Suppressor macrophage treated with lipopolysaccharide for 1 hour (primary cell): ENCODE measurements at regions not wholly inside any gene's neighbourhood (a gene's known extent, or its start where the extent isn't known, plus 50 kb on each side); places are given as distances from the start of the nearest gene placed in this dataset.
A peak's percentile ranks its signal among the peaks of the same experiment; 100 is the strongest.
"Not testable (repeated sequence)": the region's sequence is repeated elsewhere in the genome, so short reads cannot be mapped to it uniquely, and the experiment has no call there.

Experiments
- DNase-seq, 3 donors: peaks; one replicate each; pipeline ENCODE4 v3.0.0-alpha.2; 2020 to 2022

DNA sequence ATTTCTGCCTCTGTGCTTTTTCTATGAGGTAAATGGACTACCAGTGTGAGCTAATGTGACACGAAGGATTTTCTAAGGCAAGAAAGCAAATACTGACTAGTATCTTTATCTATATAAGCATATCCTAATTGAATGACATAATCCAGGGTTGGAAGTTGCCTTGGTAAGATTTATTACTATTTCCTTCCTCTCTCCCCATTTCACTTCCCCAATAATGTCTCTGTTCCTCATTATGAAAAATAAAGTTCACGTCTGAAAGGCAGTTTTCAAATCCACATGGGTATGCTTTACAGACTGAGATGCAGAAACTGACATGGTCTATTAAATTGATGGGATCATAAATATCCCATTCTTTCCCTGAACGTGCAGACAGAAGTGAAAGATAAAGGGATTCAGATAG, 86.0 kb downstream of the DTWD1 start:
- DNase-seq, result peak; percentile 53 to 83 (median 83)

DNA sequence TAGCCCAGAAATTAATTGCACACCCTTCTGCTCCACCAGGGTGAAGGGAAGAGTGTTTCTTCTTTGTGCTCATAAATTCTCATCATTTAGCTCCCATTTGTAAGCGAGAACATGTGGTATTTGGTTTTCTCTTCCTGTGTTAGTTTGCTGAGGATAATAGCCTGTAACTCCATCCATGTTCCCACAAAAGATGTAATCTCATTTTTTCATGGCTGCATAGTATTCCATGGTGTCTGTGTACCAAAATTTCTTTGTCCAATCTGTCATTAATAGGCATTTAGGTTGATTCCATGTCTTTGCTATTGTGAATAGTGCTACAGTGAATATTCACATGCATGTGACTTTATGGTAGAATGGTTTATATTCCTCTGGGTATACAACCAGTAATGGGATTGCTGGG, 86.8 kb downstream of the DTWD1 start:
- DNase-seq, result no peak

DNA sequence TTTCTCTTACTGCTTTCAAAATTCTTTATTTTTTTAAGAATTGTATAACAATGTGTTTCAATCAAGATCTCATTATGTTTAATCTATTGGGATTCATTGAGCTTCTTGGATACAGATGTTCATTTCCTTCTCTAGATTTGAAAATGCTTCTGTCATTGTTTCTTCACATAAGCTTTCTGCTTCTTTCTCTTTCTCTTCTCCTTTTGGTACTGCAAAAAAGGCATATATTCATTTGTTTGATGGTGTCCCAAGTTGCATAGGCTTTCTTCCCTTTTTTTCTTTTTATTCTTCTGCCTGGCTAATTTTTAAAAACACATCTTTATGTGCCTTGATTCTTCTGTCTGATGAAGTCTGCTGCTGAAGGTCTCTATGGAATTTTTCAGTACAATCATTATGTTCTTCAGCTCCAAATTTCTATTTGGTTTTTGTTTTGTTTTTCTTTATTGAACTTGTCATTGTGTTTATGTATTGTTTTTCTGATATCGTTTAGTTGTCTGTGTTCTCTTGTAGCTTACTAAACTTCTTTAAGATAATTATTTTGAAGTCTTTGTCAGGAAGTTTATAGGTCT, 88.9 kb downstream of the DTWD1 start:
- DNase-seq, result no peak

DNA sequence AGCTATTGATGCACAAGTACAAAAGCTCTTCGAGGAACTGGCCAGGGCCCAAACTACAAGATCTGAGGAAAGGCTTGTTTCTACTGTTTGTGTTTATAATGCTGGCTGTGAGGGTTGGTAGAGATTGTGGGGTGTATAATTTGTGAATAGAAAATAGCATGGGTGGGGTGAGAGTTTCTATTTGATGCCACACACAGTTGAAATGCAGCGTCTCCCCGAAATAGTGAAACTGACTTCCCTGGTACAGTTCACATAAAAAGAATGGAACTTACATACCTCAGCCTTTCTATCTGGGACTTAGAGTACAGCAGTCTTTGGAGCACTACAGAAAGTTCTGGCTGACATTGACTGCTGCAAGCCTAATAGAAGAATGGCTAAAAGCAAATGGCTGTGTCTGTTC, 91.3 kb downstream of the DTWD1 start:
- DNase-seq, result no peak

DNA sequence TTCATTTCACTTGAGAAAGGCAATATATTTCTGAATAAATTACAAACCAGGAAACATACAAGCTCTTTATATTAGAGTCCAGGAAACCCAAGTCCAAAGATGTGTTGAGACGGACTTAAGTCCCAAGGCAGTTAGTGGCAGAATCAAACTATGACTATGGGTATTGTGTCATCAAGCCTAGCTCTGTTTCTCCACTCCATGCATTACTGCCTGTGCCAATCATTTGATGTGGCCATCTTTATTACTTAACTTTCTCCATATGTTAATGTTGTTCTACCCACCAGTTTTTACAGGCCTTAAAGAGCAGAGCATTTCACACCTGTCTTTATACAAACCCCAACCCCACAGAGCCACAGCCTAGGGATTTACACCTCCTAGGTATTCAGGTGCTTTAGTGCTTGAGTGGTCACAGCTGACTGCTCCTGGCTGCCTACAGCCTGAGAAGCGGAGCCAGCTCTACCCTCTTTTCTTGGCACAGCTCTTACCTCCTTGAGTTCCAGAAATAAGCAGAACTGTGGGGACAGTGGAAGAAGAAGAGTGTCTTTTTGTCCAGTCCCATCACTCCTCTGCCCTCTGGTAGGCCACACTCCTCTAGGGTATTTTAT, 92.1 kb downstream of the DTWD1 start:
- peak in 1 of 3 donors; percentile 28 for DNase-seq

DNA sequence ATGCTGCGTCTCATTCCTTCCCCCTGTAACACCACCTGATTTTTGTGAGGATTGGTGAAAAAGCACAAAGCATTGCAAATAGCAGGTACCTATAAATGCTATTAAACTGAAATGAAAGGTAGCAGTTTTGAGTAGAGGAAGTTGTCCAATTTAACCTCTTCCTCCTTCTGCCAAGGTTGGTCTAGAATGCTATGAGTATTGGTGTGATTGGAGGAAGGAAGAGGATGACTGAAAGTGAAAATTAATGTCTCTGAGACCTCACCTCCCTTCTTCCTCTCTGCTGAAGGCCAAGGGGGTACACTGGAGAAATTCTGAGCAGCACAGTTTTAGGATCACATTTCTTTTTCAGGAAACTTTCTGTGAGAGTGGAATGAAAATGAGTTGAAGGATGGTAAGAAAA, 94.4 kb downstream of the DTWD1 start:
- DNase-seq, result no peak

DNA sequence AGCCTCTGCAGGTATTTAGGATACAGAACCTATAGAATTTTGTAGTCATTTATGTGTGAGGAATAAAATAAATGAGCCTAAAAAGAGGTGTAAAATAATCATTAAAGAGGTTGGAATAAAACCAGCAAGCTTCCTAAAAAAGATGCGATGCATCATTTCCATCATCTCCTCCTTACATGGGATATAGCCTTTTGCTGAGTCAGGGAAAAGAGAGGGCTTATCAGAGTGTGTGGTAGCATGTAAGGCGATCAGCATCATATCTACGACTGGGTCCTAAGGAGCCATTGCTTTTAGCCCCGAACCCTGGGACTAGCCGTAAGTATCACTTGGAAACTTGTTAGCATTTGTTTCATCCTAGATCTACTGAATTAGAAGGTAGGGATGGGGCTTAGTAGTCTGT, 94.9 kb downstream of the DTWD1 start:
- DNase-seq, result no peak

DNA sequence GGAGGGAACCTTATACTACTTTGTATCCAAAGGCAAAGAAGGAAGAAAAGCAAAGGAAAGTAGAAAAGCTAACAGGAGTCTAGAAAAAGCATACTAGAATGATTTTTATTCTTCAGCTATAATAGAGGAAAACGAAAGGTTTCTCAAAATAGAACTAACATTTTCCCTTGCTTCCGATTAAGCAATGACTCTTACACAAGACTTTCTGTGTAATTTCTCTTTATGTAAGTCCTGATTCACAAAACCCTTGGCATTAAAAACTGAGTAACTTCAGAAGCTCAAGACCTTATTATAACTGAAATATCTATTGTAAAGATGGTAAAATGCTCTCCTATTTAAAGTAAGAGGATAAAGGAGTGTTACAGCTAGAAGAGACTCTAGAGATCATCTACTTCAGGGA, 97.4 kb downstream of the DTWD1 start:
- DNase-seq, result peak; percentile 62 to 93 (median 90)

DNA sequence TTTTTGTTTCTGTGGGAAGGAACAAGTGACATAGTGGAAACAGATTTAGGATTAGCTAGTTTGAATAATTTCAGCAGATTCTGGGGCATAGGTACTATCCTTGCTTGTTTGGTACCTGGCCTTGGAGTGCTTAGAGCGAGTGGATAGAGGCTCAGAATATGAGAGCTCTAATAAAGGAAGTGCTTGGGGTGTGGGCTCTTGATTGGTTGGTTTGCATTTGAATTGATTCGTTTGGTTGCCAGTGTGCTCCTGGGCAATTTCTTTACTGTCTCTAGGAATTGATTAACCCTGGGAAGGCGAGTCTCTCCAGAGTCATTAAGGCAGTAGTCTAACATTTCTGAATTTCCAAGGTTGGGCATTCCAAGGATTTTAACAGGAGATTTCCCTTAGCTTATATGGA, 98.0 kb downstream of the DTWD1 start:
- DNase-seq, result no peak

DNA sequence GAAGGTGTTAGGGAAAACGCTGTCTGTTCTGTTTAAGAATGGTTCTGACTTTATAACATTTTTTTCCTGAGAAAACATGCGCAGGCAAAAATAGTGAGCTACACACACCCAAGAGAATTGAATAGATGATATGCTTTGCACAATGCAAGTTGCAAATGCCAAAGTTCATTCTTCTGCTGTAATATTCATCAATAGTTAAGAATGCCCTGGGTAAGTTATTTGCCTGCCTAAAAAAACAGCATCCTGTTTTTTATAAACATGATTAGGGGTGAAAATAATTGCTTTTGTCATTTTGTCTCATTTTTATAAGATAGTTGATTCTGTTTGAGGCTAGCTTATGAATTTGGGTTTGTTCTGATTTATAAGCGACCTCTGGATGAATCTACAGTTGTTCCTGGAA, 99.4 kb downstream of the DTWD1 start:
- DNase-seq, result no peak

DNA sequence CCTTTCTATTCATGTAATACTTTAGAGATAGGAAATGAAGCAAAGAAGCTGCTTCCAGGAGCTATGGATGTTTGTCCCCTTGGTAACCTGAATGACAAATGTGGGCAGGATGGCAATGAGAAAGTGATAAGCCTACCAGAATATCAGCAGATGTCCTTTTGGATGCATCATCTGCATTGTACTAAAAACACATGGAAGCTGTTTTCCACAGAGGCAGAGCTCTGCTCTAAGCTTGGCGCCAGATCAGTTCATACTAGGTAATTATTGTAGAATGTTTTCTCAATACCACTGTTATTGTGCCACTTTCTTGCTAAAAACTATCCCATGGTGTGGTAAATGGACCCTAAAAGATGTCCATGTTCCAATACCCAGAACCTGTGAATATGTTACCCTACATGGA, 100.2 kb downstream of the DTWD1 start:
- no peak for DNase-seq

DNA sequence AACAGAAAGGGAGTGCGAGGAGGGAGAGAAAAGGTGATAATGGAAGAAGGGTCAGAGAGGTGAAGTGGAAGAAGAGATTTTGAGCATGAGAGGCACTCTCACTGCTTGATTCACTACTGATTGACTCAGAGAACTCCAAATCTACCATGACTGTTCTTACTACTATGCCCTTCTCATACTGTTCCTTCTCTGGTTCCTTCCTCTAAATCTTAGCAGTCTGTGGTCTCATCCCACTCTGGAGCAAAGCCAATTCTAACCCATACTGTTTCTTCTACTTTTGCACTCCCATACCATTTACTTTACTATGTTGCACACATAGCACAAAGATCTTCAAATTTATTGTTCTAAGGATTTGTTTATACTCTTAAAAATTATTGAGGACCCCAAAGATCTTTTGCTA, 100.8 kb downstream of the DTWD1 start:
- DNase-seq, result peak; percentile 22 to 59 (median 45)

DNA sequence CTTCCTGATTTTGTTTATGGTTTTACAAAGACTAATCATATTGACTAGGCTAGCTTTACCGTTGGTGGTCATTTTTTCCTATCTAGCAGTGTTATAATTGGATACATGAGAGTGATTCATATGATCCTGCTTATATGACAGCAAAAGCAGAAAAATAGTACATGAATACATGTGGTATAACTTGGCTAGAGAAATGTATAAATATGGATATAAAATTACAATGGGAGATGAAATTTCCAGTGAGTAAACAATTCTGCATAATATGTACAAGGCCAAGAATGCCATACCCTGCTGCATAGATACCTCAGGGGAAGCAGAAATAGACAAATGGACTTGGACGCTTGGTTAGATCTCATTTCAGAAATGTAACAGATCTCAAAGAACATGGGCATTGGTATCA, 103.1 kb downstream of the DTWD1 start:
- no peak for DNase-seq

DNA sequence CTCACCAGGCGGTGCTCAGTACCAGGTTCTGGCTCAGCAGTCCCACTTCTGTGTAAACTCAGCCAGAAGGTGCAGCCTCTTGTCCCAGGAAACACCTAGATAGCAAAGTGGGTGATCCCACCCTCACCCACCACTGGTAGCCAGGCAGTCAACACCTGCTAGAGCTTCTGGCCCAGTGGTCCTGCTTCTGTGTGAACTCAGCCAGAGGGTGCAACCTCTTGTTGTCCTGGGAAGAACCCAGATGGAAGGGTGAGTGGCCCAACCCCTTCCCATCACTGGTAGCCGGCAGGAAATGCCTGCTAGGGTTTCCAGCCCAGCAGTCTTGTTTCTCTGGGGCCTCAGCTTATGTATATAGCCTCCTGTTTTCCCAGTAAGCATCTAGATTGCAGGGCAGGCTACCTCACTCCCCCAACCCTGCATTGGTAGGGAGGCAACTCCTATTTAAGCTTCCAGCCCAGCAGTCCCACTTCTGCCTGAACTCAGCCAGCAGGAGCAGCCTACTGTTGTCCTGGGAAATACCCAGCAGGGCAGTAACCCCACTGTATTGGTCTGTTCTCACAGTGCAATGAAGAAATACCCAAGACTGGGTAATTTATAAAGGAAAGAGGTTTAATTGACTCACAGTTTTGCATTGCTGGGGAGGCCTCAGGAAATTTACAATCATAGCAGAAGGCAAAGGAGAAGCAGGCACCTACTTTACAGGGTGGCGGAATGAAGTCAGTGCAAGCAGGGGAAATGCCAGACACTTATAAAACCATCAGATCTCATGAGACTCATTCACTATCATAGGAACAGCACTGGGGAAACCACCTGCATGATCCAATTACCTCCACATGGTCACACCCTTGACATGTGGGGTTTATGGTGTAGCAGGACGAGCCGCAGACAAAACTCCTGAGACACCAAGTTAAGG, 110.6 kb downstream of the DTWD1 start:
- DNase-seq, result peak; percentile 66 to 79 (median 73)

DNA sequence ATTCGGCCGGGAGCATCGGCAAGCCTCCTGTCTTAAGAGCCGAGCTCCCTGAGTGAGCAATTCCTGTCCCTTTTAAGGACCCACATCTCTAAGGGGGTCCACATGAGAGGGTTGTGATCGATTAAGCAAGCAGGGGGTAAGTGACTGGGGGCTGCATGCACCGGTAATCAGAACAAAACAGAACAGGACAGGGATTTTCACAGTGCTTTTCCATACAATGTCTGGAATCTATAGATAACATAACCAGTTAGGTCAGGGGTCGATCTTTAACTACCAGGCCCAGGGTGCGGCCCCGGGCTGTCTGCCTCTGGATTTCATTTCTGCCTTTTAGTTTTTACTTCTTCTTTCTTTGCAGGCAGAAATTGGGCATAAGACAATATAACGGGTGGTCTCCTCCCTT, 111.3 kb downstream of the DTWD1 start:
- DNase-seq, result not testable (repeated sequence)

DNA sequence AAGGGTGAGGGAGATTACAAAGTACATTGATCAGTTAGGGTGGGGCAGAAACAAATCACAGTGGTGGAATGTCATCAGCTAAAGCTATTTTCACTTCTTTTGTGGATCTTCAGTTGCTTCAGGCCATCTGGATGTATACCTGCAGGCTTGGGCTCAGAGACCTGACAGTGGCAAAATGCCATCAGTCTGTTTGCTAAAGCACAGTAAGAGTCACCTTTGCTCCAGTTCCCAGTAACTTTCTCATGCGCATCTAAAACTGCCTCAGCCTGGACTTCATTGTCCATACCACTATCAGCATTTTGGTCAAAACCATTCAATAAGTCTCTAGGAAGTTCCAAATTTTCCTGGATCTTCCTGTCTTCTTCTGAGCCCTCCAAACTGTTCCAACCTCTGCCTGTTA, 113.2 kb downstream of the DTWD1 start:
- not testable (repeated sequence) for DNase-seq

DNA sequence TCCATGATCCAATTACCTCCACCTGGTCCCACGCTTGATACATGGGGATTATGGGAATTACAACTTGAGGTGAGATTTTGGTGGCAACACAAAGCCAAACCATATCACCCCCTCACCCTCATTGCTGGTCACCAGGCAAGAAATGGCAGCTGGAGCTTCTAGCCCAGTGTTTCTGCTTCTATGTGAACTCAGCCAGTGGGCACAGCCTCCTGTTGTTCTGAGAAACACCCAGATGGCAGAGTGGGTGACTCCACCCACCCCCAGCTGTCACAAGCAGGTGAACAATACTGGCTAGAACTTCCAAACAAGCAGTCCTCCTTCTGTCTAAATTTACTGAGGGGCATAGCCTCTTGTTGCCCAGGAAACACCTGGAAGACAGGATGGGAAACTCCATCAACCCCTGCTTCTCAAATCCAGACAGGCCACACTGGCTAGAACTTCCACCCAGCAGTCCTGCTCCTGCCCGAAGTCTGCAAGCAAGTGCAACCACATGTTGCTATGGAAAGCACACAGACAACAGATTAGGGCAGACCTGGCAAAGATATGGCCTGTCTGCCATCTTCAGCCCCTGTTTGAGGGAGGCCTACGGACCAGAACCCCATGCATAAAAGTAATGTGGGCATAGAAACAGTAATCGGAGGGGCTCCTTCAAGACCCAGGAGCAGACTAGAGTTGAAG, 114.1 kb downstream of the DTWD1 start:
- no peak for DNase-seq

DNA sequence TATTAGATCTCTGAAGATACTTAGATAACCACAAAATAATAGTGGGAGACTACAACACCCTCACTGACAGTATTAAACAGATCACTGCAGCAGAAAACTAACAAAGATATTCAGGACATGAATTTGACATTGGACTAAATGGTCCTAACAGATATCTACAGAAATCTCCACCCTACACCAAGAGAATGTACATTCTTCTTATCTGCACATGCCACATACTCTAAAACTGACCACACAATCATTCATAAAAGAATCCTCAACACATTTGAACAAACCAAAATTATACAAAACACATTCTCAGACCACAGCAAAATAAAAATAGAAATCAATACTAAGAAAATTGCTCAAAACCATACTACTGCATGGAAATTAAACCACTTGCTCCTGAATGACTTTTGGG, 116.3 kb downstream of the DTWD1 start:
- no peak for DNase-seq

DNA sequence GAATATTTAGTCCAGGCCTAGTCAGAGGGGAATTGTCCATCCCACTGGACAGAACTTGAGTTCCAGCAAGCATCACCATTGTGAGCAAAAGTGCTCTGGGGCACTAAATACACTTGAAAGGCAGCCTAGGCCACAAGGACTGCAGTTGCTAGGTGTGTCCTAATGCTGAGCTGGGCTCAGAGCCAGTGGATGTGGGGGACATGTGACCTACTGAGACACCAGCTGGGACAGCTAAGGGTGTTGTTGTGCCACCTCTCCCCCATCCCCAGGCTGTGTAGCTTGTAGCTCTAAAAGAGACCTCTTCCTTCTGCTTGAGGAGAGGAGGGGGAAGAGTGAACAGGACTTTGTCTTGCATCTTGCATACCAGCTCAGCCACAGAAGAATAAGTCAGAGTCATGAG, 120.9 kb downstream of the DTWD1 start:
- no peak for DNase-seq

DNA sequence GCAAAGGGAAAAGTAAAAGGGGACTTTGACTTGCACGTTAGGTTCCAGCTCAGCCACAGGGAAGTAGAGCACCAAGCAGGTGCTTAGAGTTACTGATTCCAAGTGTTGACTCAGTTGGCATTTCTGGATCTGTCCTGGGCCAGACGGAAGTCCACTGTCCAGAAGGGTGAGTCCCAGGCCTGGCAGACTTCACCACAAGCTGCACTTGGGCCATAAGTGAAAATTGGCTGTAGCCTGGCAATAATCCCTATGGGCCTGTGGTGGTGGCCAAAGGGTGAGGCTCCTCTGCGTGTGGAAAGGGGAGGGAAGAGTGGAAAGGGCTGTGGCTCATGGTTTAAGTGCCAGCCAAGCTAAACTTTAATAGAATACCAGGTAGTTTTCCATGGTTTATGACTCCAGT, 121.5 kb downstream of the DTWD1 start:
- no peak for DNase-seq

DNA sequence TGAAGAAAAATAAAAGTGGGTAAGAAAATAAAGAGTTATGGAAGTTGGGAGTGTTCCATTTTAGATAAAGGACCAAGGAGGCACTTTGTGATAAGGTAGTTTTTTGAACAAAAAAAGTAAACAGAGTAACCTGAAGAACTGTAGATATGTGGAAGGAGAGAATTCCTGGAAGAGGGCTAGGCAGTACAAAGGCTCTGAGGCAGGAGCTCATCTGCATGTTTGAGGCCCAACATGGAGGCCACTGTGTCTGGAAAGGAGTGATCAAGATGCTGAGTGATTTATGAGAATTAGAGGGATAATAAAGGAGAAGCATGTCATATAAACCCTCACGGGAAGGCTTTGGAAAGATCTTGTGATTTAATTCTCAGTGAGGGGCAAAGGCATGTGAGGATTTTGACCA, 126.5 kb downstream of the DTWD1 start:
- DNase-seq, result no peak

DNA sequence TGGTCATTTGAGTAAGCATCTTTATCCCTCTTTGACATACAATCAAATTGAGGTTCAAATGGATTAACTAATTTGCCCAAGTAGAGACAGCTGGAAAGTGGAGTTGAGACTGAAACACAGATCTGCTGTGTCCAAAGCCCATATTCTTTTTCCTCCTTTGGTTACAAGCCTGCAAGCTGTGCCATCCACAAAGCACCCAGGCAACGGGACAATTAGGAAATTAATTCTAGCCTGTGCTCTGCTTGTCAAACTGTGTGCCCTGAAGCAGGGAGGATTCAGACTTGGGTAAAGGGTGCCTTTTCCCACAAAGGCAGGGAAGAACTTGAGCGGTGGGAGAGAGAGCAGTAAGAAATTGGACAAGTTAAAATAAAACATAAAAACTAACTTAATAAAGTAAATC, 127.9 kb downstream of the DTWD1 start:
- no peak for DNase-seq

DNA sequence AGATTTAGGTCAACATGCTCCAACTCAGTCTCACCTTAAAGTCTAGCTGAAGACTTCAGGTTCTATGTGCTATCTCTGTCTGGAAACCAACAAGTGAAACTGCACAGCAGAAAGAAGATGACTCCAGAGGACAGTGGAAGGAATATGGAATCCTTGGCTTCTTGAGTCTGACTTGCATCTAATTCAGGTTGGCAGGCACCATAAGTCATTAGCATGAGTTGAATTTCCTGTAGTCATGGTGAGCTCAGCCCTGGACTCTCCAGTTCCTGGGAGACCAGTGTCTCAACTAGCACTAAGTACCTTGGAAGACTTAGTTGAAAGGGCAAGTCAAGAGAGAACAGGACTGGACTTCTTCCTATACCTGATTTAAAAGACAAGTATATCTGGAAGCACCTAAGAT, 129.7 kb downstream of the DTWD1 start:
- no peak for DNase-seq

DNA sequence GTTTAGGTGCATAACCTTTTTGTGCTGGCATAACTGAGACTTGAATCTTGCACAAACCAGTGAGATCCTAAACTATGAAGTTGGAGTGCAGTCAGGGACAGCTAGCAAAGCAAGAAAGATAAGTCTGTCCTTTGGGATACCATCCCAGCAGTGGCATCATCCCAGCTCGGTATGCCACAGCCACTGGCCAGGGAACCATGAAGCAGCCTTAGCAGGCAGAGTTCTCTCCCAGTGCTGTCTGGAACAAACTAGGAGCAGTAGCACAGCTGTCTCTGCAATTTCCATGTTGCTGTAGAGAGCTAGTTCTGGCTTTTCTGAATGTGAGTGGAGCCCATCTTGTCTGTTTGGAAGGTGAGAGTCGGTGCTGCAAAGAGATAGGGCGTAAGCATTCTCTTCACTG, 130.3 kb downstream of the DTWD1 start:
- DNase-seq, result no peak
